Activated CD4-positive, alpha-beta T cell treated with anti-CD3 and anti-CD28 coated beads for 24 hours (primary cell): ENCODE measurements at regions not wholly inside any gene's neighbourhood (a gene's known extent, or its start where the extent isn't known, plus 50 kb on each side); places are given as distances from the start of the nearest gene placed in this dataset.
"Not testable (repeated sequence)": the region's sequence is repeated elsewhere in the genome, so short reads cannot be mapped to it uniquely, and the experiment has no call there.

Experiments used
- DNase-seq, 2 donors: peaks; one replicate each; pipeline ENCODE4 v3.0.0-alpha.2; 2020; ENCODE audit warnings: low read depth in 2 of 2

DNA sequence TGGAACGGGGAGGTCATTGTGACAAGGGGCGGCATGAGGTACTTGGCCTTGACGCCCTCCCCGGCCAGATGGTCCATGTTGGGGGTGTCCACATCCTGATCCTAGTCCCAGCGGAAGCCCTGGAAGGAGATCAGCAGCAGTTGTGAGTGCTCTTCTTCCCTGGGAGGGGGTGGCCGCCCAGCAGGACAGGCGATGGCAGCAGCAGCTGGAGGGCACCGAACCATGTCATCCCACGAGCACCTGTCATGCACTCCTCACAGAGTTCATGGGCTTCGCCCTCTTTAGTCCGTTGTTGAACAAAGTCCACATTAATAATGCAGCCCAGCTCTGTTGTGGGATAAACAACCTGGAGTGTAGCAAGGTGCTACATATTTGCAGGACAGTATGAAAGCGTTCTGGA, 130.7 kb downstream of the UNC93B1 start:
- not testable (repeated sequence) for DNase-seq

DNA sequence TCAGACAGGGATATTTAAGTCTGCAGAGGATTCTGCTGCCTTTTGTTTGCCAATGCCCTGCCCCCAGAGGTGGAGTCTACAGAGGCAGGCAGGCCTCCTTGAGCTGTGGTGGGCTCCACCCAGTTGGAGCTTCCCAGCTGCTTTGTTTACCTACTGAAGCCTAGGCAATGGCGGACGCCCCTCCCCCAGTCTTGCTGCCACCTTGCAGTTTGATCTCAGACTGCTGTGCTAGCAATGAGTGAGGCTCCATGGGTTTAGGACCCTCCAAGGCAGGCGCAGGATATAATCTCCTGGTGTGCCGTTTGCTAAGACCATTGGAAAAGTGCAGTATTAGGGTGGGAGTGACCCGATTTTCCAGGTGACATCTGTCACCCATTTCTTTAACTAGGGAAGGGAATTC, 132.7 kb downstream of the UNC93B1 start:
- DNase-seq: not testable (repeated sequence)

- DNase-seq: not testable (repeated sequence)
Measured at GRCh38 chr11:67862896-67863295, 141.0 kb downstream of the UNC93B1 start.

DNA sequence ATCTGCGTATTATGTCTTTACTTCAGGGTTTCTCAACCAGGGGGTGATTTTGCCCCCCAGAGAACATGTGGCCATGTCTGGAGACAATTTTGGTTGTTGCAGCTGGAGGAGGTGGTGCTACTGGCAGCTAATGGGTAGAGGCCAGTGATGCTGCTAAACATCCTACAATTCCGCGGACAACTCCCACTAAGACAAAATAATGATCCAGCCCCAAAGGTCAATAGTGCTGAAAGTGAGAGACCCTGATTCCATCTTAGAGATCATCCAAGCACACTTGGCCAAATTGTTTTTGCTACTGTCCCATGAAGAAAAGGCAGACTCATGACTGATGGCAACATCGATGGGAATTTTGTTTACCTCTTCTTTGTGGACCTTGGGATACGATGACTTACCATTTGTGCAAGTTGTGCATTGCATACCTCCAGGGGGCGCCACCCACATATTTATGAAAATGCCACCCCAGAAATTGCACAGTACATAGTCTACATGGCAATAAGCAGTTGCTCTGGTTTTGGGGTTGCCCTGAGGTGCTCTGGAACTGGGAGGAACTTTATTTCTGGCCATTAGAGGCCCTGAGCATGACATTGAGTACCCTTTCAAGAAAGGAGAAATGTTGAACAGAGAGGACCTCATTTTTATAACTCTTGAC, 144.3 kb downstream of the UNC93B1 start:
- peak; percentile 39 to 40 for DNase-seq

GRCh38 chr11:67850747-67851146, 153.2 kb downstream of the UNC93B1 start:
- not testable (repeated sequence) for DNase-seq

- not testable (repeated sequence) for DNase-seq
Measured at GRCh38 chr11:67849766-67850165, 154.1 kb downstream of the UNC93B1 start.

GRCh38 chr11:67847896-67848875, 155.7 kb downstream of the UNC93B1 start:
- DNase-seq: not testable (repeated sequence)

- not testable (repeated sequence) for DNase-seq
Measured at GRCh38 chr11:67846303-67846702, 157.6 kb downstream of the UNC93B1 start.

GRCh38 chr11:67845296-67845695, 158.6 kb downstream of the UNC93B1 start:
- peak in 1 of 2 donors; percentile 7 for DNase-seq

- not testable (repeated sequence) for DNase-seq
Measured at GRCh38 chr11:67840599-67840998, 163.3 kb downstream of the UNC93B1 start.

DNA sequence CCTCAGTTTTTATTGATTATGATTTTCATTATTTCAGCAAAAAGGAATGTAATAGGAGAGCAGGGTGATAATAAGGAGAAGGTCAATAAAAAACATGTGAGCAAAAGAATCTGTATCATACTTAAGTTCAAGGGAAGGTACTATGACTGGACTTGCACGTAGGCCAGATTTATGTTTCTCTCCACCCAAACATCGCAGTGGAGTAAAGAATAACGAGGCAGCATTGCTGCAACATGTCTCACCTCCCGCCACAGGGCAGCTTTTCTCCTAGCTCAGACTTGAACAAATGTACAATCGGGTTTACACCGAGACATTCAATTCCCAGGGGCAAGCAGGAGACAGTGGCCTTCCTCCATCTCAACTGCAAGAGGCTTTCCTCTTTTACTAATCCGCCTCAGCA, 155.7 kb upstream of the ALDH3B2 start:
- DNase-seq: not testable (repeated sequence)

- DNase-seq: not testable (repeated sequence)
Measured at GRCh38 chr11:67826951-67827296, 152.5 kb upstream of the ALDH3B2 start.

- DNase-seq: not testable (repeated sequence)
Measured at GRCh38 chr11:67826028-67826950, 151.9 kb upstream of the ALDH3B2 start.

DNA sequence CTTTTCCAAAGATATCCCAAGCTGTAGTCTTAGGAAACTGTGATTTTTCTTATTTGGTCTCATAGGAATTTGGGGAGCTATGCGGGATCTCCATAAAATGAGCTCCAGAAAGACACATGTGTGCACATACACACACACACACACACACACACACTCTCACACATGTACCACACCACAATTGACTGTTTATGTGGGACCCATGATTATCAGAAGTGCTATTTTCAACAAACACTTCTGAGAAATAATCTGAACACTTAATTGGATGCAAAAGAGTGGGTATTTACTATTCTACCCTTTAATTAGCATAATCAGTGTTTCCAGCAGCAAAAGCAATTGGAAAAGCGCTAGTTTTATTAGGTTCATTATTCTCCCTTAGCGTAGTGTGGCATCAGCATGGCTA, 150.4 kb upstream of the ALDH3B2 start:
- DNase-seq: not testable (repeated sequence)

- no peak for DNase-seq
Measured at GRCh38 chr11:67820081-67820480, 145.7 kb upstream of the ALDH3B2 start.

GRCh38 chr11:67817558-67817957, 143.1 kb upstream of the ALDH3B2 start:
- not testable (repeated sequence) for DNase-seq

- not testable (repeated sequence) for DNase-seq
Measured at GRCh38 chr11:67809301-67809700, 134.9 kb upstream of the ALDH3B2 start.

DNA sequence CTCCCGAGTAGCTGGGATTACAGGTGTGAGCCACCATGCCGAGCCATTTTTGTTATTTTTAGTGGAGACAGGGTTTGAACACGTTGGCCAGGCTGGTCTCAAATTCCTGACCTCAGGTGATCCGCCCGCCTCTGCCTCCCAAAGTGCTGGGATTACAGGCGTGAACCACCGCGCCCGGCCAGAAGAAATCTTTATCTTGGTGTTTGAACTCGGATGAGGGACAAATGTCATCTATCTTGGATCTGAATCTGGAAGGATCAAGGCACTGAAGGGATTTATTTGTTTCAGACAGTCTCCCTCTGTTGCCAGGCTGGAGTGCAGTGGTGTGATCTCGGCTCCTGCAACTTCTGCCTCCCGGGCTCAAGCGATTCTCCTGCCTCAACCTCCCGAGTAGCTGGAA, 133.5 kb upstream of the ALDH3B2 start:
- DNase-seq: not testable (repeated sequence)

GRCh38 chr11:67806728-67807235, 132.4 kb upstream of the ALDH3B2 start:
- not testable (repeated sequence) for DNase-seq

- DNase-seq: not testable (repeated sequence)
Measured at GRCh38 chr11:67806183-67806582, 131.8 kb upstream of the ALDH3B2 start.
